Neutrophil (primary cell): ENCODE measurements at regions not wholly inside any gene's neighbourhood (a gene's known extent, or its start where the extent isn't known, plus 50 kb on each side); places are given as distances from the start of the nearest gene placed in this dataset.
"Not testable (repeated sequence)": the region's sequence is repeated elsewhere in the genome, so short reads cannot be mapped to it uniquely, and the experiment has no call there.

ENCODE experiments used
- H3K27ac ChIP-seq: fragments of 200-600 bp; sonication (generic); 2 replicates; pipeline ENCODE4 v1.5.1; 2016; ENCODE audit warnings: mild to moderate bottlenecking, moderate library complexity
- H3K27me3 ChIP-seq: fragments of 200-600 bp; sonication (generic); 2 replicates; pipeline ENCODE4 v1.6.0; 2016; ENCODE audit warnings: mild to moderate bottlenecking
- H3K36me3 ChIP-seq: fragments of 200-600 bp; sonication (generic); 2 replicates; pipeline ENCODE4 v1.5.1; 2017
- H3K4me1 ChIP-seq, 2 experiments: fragments of 200-600 bp in 1 of 2; sonication (generic) in 1 of 2; 1 replicate in 1 of 2; 2 replicates in 1 of 2; pipeline versions ENCODE4 v1.5.1 to v1.6.1; 2013 to 2016; ENCODE audit warnings: low read depth in 1 of 2, low read length in 1 of 2, mild to moderate bottlenecking in 1 of 2, moderate library complexity in 1 of 2; ENCODE audit not compliant: control insufficient read depth in 1 of 2, insufficient read depth in 1 of 2
- H3K4me3 ChIP-seq, 2 experiments: fragments of 200-600 bp in 1 of 2; sonication (generic) in 1 of 2; 1 replicate in 1 of 2; 2 replicates in 1 of 2; pipeline ENCODE4 v1.5.1; 2013 to 2016; ENCODE audit warnings: low read depth in 1 of 2, low read length in 1 of 2, mild to moderate bottlenecking in 1 of 2, moderate library complexity in 1 of 2
- H3K9me3 ChIP-seq: fragments of 200-600 bp; sonication (generic); 2 replicates; pipeline ENCODE4 v1.5.1; 2016
- TF ChIP-seq, protein P1 (sequence below): fragments of 200-600 bp; sonication (generic); IDR thresholded peaks from 2 replicates; pipeline ENCODE4 v1.5.1; 2016; ENCODE audit warnings: antibody characterized with exemption

DNA sequence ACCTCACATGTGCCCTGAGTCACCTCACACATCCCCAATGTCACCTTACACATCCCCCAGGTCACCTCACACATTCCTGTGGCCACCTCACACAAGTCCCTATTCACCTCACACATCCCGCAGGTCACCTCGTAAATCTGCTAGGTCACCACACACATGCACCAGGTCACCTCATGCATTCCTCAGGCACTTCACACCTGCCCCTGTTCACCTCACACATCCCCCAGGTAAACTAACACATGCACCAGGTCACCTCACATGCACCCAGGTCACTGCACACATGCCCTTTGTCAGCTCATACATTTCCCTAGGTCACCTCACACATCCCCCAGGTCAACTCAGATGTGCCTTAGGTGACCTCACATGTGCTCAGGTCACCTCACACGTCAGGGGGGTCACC, 639.8 kb downstream of the TMEM121 start:
- Histone ChIP-seq H3K9me3 (no peaks in the 10 kb centered on the region), H3K4me1 (no peaks in the 10 kb centered on the region), H3K27ac (no peak overlapping the region), H3K4me3 (no peak overlapping the region), H3K27me3 (peaks cover 22% of the 10 kb centered on the region), H3K36me3 (no peaks in the 10 kb centered on the region)
- TF ChIP-seq, protein P1, sequence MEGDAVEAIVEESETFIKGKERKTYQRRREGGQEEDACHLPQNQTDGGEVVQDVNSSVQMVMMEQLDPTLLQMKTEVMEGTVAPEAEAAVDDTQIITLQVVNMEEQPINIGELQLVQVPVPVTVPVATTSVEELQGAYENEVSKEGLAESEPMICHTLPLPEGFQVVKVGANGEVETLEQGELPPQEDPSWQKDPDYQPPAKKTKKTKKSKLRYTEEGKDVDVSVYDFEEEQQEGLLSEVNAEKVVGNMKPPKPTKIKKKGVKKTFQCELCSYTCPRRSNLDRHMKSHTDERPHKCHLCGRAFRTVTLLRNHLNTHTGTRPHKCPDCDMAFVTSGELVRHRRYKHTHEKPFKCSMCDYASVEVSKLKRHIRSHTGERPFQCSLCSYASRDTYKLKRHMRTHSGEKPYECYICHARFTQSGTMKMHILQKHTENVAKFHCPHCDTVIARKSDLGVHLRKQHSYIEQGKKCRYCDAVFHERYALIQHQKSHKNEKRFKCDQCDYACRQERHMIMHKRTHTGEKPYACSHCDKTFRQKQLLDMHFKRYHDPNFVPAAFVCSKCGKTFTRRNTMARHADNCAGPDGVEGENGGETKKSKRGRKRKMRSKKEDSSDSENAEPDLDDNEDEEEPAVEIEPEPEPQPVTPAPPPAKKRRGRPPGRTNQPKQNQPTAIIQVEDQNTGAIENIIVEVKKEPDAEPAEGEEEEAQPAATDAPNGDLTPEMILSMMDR, result no peak

DNA sequence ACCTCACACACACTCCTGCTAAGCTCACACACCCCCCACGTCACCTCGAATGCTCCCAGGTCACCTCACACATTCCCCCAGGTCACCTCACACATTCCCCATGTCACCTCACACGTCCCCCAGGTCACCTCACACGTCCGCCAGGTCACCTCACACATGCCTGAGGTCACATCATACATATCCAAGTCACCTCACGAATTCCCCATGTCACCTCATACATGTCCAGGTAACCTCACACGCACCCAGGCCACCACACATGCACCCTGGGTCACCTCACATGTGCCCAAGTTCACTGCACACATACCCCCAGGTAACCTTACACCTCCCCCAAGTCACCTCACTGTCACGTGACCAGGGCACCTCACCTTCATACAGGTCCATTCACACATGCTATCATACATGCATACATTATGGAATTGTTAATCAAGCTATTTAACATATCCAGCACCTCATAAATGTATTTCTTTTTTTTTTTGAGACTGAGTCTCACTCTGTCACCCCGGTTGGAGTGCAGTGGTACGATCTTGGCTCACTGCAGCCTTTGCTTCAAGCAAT, 640.3 kb downstream of the TMEM121 start:
- Histone ChIP-seq H3K27ac (no peak overlapping the region), H3K9me3 (no peaks in the 10 kb centered on the region), H3K4me1 (no peaks in the 10 kb centered on the region), H3K27me3 (peaks cover 24% of the 10 kb centered on the region), H3K36me3 (no peaks in the 10 kb centered on the region), H3K4me3 (no peak overlapping the region)
- TF ChIP-seq, protein P1, result no peak

DNA sequence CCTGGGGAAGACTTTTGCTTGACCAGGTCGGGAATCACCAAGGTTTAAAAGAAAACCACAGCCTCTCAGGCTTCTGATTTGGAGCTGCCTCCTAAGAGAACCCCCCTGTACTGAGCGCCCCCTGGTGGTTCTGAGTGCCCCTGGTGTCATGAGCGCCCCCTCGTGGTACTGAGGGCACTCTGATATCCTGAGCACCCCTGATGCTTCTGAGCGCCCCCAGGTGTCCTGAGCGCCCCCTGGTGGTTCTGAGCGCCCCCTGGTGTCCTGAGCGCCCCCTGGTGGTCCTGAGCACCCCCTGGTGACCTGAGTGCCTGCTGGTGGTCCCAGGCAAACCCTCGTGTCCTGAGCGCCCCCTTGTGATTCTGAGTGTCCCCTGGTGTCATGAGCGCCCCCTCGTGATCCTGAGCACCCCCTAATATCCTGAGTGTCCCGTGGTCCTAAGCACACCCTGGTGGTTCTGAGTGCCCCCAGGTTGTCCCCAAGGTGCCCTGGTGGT, 643.8 kb downstream of the TMEM121 start:
- H3K27me3 ChIP-seq, result peaks cover 19% of the 10 kb centered on the region
- not testable (repeated sequence) for H3K4me1 ChIP-seq, H3K36me3 ChIP-seq, H3K27ac ChIP-seq, H3K9me3 ChIP-seq, H3K4me3 ChIP-seq
- TF ChIP-seq, protein P1, result peak; percentile 29

DNA sequence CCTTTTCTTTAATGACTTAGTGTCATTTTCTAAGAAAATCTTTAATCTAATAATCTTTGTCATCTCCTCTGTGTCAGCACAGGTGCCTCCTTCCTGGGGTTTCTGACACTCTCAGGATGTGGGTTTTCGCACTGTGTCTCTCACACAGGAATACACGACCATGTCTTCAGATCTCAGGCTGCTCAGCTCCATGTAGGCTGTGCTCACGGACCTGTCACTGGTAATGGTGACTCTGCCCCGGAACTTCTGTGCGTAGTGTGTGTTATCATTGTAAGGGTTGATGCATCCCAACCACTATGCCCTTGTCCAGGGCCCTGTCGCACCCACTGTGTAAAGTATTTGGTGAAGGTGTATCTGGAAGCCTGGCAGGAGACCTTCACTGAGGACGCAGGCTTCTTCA, 647.8 kb downstream of the TMEM121 start:
- no peak overlapping the region for H3K4me3 ChIP-seq
- no peaks in the 10 kb centered on the region for H3K9me3 ChIP-seq
- H3K4me1 ChIP-seq, result no peaks in the 10 kb centered on the region
- H3K27ac ChIP-seq, result no peak overlapping the region
- TF ChIP-seq, protein P1, result no peak
- H3K27me3 ChIP-seq, result peaks cover 19% of the 10 kb centered on the region
- H3K36me3 ChIP-seq, result no peaks in the 10 kb centered on the region

DNA sequence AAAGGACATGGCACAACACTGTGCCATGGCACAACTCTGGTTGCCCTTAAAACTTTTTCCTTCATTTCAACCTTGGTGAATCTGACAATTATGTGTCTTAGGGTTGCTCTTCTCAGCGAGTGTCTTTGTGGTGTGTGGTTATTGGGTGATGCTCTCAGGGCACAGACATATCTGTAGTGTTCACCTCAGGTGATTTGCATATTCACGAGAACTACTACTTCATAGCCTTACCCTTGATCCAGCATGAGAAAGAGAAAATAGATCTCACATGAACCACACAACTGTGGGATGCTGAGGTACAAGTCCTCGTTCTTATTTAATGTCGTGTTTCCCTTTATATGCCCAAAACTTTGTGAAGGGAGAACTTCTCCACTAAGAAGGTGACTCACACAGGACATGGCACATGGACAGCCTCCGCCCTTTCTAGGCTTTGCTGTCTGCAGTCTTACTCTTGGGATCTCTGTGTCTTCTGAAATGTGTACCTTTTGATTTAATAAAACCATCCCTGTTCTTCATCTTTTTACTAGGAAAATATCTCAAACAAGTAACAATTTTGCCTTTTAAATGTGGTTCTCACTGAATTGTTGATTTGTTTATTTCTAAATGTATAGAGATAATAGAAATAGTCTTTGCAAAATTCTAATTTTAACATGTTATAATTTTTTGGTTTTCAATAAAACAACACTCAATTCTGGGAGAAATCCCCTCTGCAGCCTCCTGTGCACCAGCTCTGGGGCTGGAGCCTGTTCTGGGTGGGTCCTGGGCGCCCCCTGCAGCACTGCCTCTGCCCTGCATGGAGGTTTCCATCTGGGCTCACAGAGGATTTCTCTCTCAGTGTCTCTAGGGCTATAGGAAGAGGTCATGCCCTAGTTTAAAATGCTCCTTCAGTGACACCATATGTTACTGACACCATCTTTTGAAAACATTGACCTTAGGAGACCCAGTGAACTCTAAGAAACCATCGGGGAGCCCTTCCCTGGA, 651.2 kb downstream of the TMEM121 start:
- not testable (repeated sequence) for H3K4me1 ChIP-seq, H3K4me3 ChIP-seq, H3K9me3 ChIP-seq, H3K36me3 ChIP-seq, H3K27ac ChIP-seq
- peaks cover 15% of the 10 kb centered on the region for H3K27me3 ChIP-seq

DNA sequence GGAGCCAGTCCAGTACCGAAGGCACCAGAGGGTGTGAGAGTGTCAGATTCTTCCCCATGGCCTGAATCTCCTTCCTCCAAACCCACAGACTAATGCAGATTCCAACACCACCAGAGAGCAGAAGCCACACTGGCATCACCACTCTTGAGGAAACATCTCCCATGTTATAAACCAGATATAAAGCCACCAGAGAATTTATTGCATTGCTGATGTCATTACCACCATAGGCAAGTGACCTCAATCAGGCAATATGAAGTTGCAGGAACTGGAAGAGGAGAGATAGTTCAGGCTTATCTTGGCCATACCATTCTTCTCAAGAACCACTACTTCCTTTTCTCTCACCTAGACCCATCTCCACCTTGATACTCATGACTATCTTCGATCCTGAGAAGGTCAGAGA, 653.4 kb downstream of the TMEM121 start:
- TF ChIP-seq, protein P1, result no peak
- H3K4me3 ChIP-seq, result no peak overlapping the region
- no peaks in the 10 kb centered on the region for H3K4me1 ChIP-seq
- H3K27me3 ChIP-seq, result no peaks in the 10 kb centered on the region
- no peaks in the 10 kb centered on the region for H3K9me3 ChIP-seq
- H3K27ac ChIP-seq, result no peak overlapping the region
- H3K36me3 ChIP-seq, result no peaks in the 10 kb centered on the region

DNA sequence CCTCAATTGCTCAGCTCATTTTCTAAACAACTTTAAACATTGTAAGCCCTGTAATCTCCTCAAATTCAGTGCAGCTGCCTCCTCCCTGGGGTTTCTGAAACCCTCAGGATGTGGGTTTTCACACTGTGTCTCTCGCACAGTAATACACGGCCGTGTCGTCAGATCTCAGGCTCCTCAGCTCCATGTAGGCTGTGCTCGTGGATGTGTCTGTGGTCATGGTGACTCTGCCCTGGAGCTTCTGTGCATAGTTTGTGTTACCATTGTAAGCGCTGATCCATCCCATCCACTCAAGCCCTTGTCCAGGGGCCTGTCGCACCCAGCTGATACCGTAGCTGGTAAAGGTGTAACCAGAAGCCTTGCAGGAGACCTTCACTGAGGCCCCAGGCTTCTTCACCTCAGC, 658.4 kb downstream of the TMEM121 start:
- not testable (repeated sequence) for H3K4me1 ChIP-seq, H3K9me3 ChIP-seq, H3K4me3 ChIP-seq, H3K27ac ChIP-seq, H3K27me3 ChIP-seq, H3K36me3 ChIP-seq

DNA sequence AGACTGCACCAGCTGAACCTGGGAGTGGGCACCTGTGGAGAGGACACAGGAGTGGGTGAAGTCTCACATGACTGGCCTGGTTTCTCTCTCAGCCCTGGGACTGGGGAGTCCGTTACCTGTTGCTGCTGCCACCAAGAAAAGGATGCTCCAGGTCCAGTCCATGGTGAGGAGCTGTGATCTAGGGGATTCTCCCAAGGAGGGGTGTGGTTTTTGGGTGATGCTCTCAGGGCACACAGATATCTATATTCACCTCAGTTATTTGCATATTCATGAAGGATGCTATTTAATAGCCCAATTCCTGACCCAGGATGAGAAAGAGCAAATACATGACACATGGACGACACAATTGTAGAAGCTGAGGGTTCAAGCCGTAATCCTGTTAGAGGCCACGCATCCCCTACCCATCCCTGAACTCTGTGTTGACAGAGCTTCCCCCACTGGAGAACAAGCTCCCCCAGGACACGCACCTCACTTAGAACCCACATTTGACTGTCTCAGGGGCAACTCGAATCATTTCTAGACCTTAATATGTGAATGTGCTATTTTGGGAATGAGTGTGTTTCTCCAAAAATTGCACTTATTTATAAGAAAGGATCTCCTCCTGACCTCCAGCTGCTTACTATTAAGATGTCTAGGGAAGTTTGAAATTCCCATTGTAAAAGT, 658.9 kb downstream of the TMEM121 start:
- H3K9me3 ChIP-seq, H3K4me1 ChIP-seq, H3K36me3 ChIP-seq, H3K4me3 ChIP-seq, H3K27me3 ChIP-seq, H3K27ac ChIP-seq: not testable (repeated sequence)
